Mammary epithelial cell (primary cell): ENCODE measurements at regions not wholly inside any gene's neighbourhood (a gene's known extent, or its start where the extent isn't known, plus 50 kb on each side); places are given as distances from the start of the nearest gene placed in this dataset.

Experiments used
- CTCF ChIP-seq, 2 donors: IDR thresholded peaks in 1 of 2; conservative IDR thresholded peaks in 1 of 2; 2 replicates each; pipeline ENCODE4 v1.5.1; 2011 to 2012; ENCODE audit warnings: inconsistent platforms in 2 of 2, low read length in 2 of 2, mild to moderate bottlenecking in 2 of 2, control low read depth in 1 of 2, low read depth in 1 of 2; ENCODE audit not compliant: insufficient read depth in 1 of 2; ENCODE audit errors: extremely low read depth in 1 of 2
- EZH2 ChIP-seq: IDR thresholded peaks from 2 replicates; pipeline ENCODE4 v1.6.1; 2012; ENCODE audit warnings: low read length, inconsistent platforms, borderline replicate concordance

- TF ChIP-seq CTCF (conservative IDR thresholded peaks at IDR 0.05 in 1 of 2, IDR thresholded peaks at IDR 0.05 in 1 of 2; ENCODE audit: extremely low read depth in 1 of 2, insufficient read depth in 1 of 2, low read depth in 1 of 2, low read length in 2 of 2) = no peak
- no peak for TF ChIP-seq EZH2
Observed at GRCh38 chr22:23458663-23459541, 121.2 kb downstream of the IGLL1 start.
